ENCODE measurements at regions not wholly inside any gene's neighbourhood (a gene's known extent, or its start where the extent isn't known, plus 50 kb on each side); places are given as distances from the start of the nearest gene placed in this dataset.
"Not testable (repeated sequence)": the region's sequence is repeated elsewhere in the genome, so short reads cannot be mapped to it uniquely, and the experiment has no call there.

DNA sequence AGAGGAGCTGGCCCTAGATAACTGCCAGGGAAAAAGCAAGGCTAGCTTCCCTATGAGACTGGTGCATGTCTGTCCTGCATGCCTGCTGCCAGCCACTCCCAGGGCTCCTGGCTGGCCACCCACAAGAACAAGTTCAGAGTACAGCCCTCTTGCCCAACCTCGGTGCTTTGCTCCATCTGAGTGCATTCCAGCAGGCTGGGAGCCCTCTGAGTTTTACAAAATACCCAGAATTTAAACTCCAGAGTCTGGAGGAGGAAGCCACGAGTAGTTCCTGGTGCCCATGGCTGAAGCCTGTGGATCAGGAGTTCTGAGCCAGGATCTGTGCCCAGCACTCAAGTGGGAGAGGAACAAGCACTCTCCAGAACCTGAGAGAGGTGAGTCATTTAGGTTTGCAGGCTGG, 111.6 kb downstream of the MAGEE2 start:
- Histone ChIP-seq H3K27me3 (ENCODE audit: control insufficient read depth, insufficient read depth, low read length) (no peaks in the 10 kb centered on the region), H3K36me3 (replicated peaks; ENCODE audit: control insufficient read depth, insufficient read depth, low read length) (no peaks in the 10 kb centered on the region), H3K4me3 (ENCODE audit: insufficient read depth, low read depth, low read length) (no peak overlapping the region)
- no peak for DNase-seq

DNA sequence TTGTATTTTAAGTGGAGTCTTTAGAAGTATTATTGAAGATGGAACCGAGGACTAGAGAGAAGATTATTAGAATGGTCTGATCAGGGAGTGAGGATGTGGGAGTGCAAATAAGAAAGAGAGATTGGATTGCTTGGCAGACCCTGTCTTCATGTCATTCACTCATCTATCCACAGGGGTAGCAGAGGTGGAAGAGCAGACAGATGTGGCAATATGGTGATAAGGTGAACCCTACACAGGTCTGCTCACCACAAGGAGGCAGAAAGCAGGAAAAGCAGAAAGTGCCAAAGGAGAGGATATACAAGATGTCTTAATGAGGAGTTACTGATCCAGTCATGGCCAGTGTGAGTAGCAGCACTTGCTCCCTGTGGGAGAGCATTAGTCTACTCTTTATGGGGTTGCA, 129.4 kb downstream of the MAGEE2 start:
- peak; percentile 5 for DNase-seq
- Histone ChIP-seq H3K36me3 (replicated peaks; ENCODE audit: control insufficient read depth, insufficient read depth, low read length) (no peaks in the 10 kb centered on the region), H3K4me3 (ENCODE audit: insufficient read depth, low read depth, low read length) (no peak overlapping the region), H3K27me3 (ENCODE audit: control insufficient read depth, insufficient read depth, low read length) (no peaks in the 10 kb centered on the region)

DNA sequence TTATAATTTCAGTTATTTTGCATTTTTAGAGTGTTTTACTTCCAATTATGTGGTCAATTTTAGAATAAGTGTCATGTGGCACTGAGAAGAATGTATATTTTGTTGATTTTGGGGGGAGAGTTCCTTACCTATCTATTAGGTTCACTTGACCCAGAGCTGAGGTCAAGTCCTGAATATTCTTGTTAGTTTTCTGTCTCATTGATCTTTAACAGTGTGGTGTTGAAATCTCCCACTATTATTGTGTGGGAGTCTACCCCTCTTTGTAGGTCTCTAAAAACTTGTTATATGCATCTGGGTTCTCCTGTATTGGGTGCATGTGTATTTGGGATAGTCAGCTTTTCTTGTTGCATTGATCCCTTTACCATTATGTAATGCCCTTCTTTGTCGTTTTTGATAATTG, 127.0 kb upstream of the ZDHHC15 start:
- DNase-seq, result no peak
- H3K36me3 ChIP-seq (replicated peaks; ENCODE audit: control insufficient read depth, insufficient read depth, low read length), result no peaks in the 10 kb centered on the region
- H3K4me3 ChIP-seq (ENCODE audit: insufficient read depth, low read depth, low read length), result no peak overlapping the region
- no peaks in the 10 kb centered on the region for H3K27me3 ChIP-seq (ENCODE audit: control insufficient read depth, insufficient read depth, low read length)

DNA sequence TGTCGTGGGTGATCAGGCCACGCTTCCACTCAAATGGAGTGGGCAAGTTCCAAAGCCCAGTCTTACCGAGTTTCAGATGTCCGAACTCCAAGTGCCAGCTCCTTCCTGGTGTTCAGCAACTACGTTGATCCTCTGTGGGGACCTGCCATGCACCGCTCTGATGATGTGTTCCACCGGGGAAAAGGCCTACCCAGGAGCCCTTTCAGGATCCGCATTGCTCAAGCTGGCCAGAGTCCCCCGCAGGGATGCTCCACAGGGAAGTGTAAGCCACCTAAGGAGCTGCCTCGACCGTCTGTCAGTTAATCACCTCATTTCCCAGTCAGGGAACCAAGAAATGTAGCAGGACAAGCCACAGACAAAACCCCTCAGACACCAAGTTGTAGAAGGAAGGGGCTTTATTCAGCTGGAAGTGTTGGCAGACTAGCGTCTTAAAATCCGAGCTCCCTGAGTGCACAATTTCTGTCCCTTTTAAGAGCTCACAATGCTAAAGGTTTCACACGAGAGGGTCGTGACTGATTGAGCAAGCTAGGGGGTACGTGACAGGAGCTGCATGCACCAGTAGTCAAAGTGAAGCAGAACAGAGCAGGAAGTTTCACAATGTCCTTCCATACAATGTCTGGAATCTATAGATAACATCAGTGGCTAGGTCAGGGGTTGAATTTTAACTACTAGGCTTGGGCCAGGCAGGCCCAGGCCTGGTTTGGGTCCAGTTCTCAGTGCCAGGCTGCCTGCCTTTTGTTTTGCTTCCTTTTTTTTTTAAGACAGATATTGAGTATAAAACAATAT, 126.2 kb upstream of the ZDHHC15 start:
- no peak overlapping the region for H3K4me3 ChIP-seq (ENCODE audit: insufficient read depth, low read depth, low read length)
- no peaks in the 10 kb centered on the region for H3K36me3 ChIP-seq (replicated peaks; ENCODE audit: control insufficient read depth, insufficient read depth, low read length)
- DNase-seq, result no peak
- H3K27me3 ChIP-seq (ENCODE audit: control insufficient read depth, insufficient read depth, low read length), result no peaks in the 10 kb centered on the region

DNA sequence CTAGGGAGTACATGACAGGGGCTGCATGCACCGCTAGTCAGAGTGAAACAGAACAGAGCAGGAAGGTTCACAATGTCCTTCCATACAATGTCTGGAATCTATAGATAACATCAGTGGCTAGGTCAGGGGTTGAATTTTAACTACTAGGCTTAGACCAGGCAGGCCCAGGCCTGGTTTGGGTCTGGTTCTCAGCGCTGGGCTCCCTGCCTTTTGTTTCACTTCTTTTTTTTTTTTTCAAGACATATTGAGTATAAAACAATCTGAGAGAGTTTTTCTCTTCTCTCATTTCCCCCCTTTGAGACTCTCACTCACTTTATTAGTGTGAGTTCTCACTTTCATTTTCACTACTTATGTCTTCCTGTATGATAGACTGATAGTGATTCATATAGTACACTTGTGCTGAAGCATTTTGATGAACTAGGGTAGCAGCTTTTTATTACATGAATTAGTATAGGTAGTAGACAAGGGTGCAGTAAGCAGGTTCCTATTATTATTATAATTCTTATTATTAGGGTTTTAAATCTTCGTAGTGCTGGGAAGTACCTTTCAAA, 120.0 kb upstream of the ZDHHC15 start:
- Histone ChIP-seq H3K4me3 (ENCODE audit: insufficient read depth, low read depth, low read length) (no peak overlapping the region), H3K27me3 (ENCODE audit: control insufficient read depth, insufficient read depth, low read length) (no peaks in the 10 kb centered on the region), H3K36me3 (replicated peaks; ENCODE audit: control insufficient read depth, insufficient read depth, low read length) (no peaks in the 10 kb centered on the region)
- no peak for DNase-seq

DNA sequence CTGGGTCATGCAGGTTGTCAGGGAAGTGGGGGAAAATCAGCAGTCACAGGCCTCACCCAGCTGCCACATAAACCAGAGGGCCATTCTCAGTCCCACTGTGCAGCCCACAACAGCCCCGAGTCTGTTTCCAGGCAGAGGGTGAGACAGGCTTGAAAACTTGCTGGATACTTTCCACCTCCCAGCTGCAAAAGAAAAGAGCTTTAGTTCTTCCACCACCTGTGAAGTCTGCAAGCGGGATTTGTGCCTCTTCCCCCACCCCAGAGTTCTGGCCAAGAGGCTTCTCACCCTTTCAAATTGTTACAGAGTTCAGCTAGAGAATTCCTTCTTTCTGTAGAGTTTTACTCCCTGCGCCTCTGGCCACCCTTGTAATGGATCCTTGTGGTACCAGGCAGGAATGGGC, 115.5 kb upstream of the ZDHHC15 start:
- no peaks in the 10 kb centered on the region for H3K27me3 ChIP-seq (ENCODE audit: control insufficient read depth, insufficient read depth, low read length)
- H3K36me3 ChIP-seq (replicated peaks; ENCODE audit: control insufficient read depth, insufficient read depth, low read length), result no peaks in the 10 kb centered on the region
- H3K4me3 ChIP-seq (ENCODE audit: insufficient read depth, low read depth, low read length), result no peak overlapping the region
- no peak for DNase-seq

DNA sequence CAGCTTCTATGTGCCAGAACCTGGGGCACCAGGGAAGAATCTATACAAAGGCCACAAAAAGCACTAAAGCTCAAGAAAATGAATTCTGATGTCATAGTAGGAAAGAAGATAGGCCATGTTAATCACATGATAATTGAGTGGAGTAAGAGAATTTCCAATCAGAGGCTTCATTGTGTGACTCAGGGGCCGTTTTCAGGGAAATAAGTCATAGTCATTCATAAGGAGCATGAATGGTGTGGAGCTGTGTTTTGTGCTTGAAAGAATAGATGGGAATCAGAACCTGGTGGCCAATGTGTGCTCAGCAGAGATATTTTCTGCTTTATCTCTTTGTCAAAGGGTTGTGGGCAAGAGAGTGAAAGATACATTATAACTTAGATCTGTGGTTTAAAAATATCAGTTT, 102.4 kb upstream of the ZDHHC15 start:
- no peak overlapping the region for H3K4me3 ChIP-seq (ENCODE audit: insufficient read depth, low read depth, low read length)
- no peaks in the 10 kb centered on the region for H3K27me3 ChIP-seq (ENCODE audit: control insufficient read depth, insufficient read depth, low read length)
- no peaks in the 10 kb centered on the region for H3K36me3 ChIP-seq (replicated peaks; ENCODE audit: control insufficient read depth, insufficient read depth, low read length)
- DNase-seq, result no peak

DNA sequence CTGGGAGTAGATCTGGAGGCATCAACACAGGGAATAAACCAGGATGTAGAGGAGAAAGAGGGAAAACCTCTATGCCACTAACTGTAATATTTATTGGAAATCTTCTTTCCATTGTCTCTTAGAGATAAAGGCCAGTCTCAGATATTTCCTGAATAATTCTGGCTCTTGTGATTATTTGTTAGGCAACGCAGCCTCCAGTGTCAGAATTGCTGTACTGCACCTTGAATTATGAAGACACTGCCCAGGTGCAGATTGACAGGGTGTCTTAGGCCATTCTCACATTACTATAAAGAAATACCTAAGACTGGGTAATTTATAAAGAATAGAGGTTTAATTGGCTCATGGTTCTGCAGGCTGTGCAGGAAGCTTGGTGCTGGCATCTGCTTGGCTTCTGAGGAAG, 100.7 kb upstream of the ZDHHC15 start:
- H3K36me3 ChIP-seq (replicated peaks; ENCODE audit: control insufficient read depth, insufficient read depth, low read length), result no peaks in the 10 kb centered on the region
- no peak overlapping the region for H3K4me3 ChIP-seq (ENCODE audit: insufficient read depth, low read depth, low read length)
- peak; percentile 16 for DNase-seq
- H3K27me3 ChIP-seq (ENCODE audit: control insufficient read depth, insufficient read depth, low read length), result no peaks in the 10 kb centered on the region

DNA sequence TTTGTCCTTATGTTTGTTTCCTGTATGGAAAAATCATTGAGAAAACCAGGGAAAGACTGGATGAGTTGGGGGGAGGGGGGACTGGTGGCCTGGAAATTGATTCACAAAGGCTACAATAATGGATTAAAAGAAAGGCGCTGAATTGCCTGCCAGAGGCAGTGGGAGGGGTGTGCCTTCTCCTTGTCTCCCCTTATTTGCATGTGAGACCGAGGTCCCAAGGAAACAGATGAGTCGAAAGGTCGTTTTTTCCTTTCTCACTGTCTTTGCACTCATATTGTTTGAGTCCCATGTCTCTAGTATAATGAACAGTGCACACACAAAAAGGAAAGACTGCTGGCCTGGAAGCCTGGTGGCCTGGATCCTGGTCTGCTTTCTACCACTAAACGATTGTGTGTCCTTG, 86.6 kb upstream of the ZDHHC15 start:
- Histone ChIP-seq H3K36me3 (replicated peaks; ENCODE audit: control insufficient read depth, insufficient read depth, low read length) (no peaks in the 10 kb centered on the region), H3K4me3 (ENCODE audit: insufficient read depth, low read depth, low read length) (no peak overlapping the region), H3K27me3 (ENCODE audit: control insufficient read depth, insufficient read depth, low read length) (no peaks in the 10 kb centered on the region)
- peak; percentile 27 for DNase-seq

DNA sequence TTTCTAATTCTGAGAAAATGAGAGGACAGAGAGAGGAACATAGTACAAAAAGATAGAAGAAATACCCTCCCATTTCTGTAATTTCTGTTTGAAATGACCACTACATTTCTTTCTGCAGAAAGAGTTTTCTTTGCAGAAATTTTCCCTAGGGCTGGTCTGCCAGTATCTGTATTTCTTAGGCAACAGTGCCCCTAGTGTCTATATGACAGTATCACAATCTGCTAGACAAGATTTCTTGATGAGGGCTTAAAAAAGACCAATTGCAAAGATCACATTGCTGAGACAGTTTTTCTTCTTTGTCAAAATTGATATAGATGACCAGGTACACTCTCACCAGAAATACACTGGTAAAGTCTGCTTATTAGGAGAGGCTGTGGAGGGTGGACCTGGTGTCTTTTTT, 81.0 kb upstream of the ZDHHC15 start:
- no peaks in the 10 kb centered on the region for H3K36me3 ChIP-seq (replicated peaks; ENCODE audit: control insufficient read depth, insufficient read depth, low read length)
- no peak overlapping the region for H3K4me3 ChIP-seq (ENCODE audit: insufficient read depth, low read depth, low read length)
- peak; percentile 49 for DNase-seq
- no peaks in the 10 kb centered on the region for H3K27me3 ChIP-seq (ENCODE audit: control insufficient read depth, insufficient read depth, low read length)

DNA sequence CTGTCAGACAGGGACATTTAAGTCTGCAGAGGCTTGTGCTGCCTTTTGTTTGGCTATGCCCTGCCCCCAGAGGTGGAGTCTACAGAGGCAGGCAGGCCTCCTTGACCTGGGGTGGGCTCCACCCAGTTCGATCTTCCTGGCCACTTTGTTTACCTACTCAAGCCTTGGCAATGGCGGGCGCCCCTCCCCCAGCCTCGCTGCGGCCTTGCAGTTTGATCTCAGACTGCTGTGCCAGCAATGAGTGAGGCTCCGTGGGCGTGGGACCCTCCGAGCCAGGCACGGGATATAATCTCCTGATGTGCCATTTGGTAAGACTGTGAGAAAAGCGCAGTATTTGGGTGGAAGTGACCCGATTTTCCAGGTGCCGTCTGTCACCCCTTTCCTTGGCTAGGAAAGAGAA, 79.2 kb upstream of the ZDHHC15 start:
- H3K4me3 ChIP-seq (ENCODE audit: insufficient read depth, low read depth, low read length); H3K36me3 ChIP-seq (replicated peaks; ENCODE audit: control insufficient read depth, insufficient read depth, low read length); DNase-seq; H3K27me3 ChIP-seq (ENCODE audit: control insufficient read depth, insufficient read depth, low read length): not testable (repeated sequence)

DNA sequence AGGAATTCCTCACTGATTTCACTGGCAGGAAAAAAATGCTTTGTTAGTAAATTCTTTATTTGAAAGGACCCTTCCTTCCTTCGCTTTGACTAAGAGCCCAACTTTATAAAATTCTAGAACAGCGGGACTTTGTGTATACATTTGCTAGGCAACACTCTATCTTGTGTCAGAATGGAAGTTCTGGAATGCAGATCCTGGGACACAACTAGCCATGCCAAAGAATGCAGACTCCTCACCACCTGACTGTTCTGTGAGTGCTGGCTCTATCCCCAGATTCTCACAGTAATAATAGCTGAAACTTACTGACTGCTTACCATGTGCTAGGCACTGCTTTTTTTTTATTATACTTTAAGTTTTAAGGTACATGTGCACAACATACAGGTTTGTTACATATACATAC, 73.3 kb upstream of the ZDHHC15 start:
- DNase-seq, result no peak

DNA sequence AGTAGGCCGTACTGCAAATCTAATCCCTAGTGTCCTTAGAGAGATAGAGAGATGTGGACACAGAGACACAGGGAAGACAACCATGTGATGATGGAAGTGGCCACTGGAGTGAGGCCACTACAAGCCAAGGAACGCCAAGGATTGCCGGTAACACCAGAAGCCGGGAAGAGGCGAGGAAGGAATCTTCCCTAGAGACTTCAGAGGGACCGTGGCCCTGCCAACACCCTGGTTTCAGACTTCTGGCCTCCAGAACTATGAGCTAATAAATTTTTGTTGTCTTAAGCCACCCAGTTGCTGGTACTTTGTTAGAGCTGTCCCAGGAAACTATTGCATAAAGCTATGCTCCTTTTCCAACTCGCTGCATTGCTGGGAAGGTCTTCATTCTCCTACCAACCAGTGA, 70.3 kb upstream of the ZDHHC15 start:
- H3K27me3 ChIP-seq (ENCODE audit: control insufficient read depth, insufficient read depth, low read length); H3K36me3 ChIP-seq (replicated peaks; ENCODE audit: control insufficient read depth, insufficient read depth, low read length); DNase-seq; H3K4me3 ChIP-seq (ENCODE audit: insufficient read depth, low read depth, low read length): not testable (repeated sequence)

More for the DNA sequence above, 73.3 kb upstream of the ZDHHC15 start:
- no peaks in the 10 kb centered on the region for H3K36me3 ChIP-seq (replicated peaks; ENCODE audit: control insufficient read depth, insufficient read depth, low read length)
- no peaks in the 10 kb centered on the region for H3K27me3 ChIP-seq (ENCODE audit: control insufficient read depth, insufficient read depth, low read length)
- H3K4me3 ChIP-seq (ENCODE audit: insufficient read depth, low read depth, low read length), result no peak overlapping the region

DNA sequence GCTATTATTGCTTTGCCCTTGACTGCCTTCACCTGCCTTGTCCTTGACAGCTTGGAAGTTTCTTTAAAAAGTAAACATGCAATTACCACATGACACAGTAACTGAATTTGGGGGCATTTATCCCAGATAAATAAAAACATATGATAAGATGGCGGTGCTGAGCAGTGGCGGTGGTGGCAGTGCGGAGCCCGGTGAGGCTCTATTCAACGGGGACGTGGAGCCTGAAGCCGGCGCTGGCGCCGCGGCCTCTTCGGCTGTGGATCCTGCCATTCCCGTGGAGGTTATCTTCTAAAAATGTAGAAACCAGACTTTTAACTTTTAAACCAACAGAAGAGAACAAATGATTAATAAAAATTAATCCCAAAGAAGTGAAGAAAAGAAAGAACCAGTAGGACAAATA, 59.7 kb upstream of the ZDHHC15 start:
- H3K4me3 ChIP-seq (ENCODE audit: insufficient read depth, low read depth, low read length), result no peak overlapping the region
- no peak for DNase-seq
- no peaks in the 10 kb centered on the region for H3K36me3 ChIP-seq (replicated peaks; ENCODE audit: control insufficient read depth, insufficient read depth, low read length)
- no peaks in the 10 kb centered on the region for H3K27me3 ChIP-seq (ENCODE audit: control insufficient read depth, insufficient read depth, low read length)
